Psoas muscle (tissue), 7 donors: ENCODE measurements at regions not wholly inside any gene's neighbourhood (a gene's known extent, or its start where the extent isn't known, plus 50 kb on each side); places are given as distances from the start of the nearest gene placed in this dataset.

ENCODE experiments used
- ATAC-seq, 4 donors: fragments of 200-7000 bp; cut with Tn5 transposase; one replicate each; pipeline ENCODE4 v1.9.1; 2020; ENCODE audit warnings: moderate library complexity in 3 of 4, mild to moderate bottlenecking in 2 of 4
- DNase-seq, 2 donors: peaks; one replicate each; pipeline ENCODE4 v3.0.0-alpha.2; 2020
- H3K27ac ChIP-seq: fragments of 200-600 bp; one replicate; pipeline ENCODE4 v1.8.0; 2022
- H3K27me3 ChIP-seq, 3 donors: fragments of 200-600 bp in 1 of 3; one replicate each; pipeline versions ENCODE4 v1.6.1 to v1.8.0; 2013 to 2022; ENCODE audit warnings: low read length in 2 of 3, mild to moderate bottlenecking in 2 of 3, moderate library complexity in 1 of 3; ENCODE audit not compliant: insufficient read depth in 3 of 3
- H3K36me3 ChIP-seq, 2 donors: fragments of 200-600 bp in 1 of 2; one replicate each; pipeline versions ENCODE4 v1.6.1 to v1.8.0; 2013 to 2022; ENCODE audit warnings: low read depth in 1 of 2, mild to moderate bottlenecking in 1 of 2, moderate library complexity in 1 of 2; ENCODE audit not compliant: insufficient read depth in 1 of 2
- H3K4me1 ChIP-seq: fragments of 200-600 bp; one replicate; pipeline ENCODE4 v1.8.0; 2022
- H3K4me3 ChIP-seq: fragments of 200-600 bp; one replicate; pipeline ENCODE4 v1.8.0; 2022; ENCODE audit warnings: mild to moderate bottlenecking
- H3K9me3 ChIP-seq: fragments of 200-600 bp; one replicate; pipeline ENCODE4 v1.8.0; 2022
- CTCF ChIP-seq: fragments of 200-600 bp; IDR thresholded peaks from one replicate; pipeline ENCODE4 v1.8.0; 2022; ENCODE audit warnings: antibody characterized with exemption
- WGBS, 3 donors: extraction: QIAGEN DNeasy Blood & Tissue Kit; methylation state at CpG; one replicate each; pipeline versions ENCODE4 v1.1.6 to v1.1.7; 2013; 5-methylcytosine and 5-hydroxymethylcytosine counted together
- intact Hi-C, 2 donors: fragments of 100-400 bp; cut with DNase I; formaldehyde crosslinking; loops; one replicate each; pipeline versions ENCODE4 v1.11.0 to v1.14.2; 2022
- donor health status: healthy with polysubstance abuse.
- donor health status: DM: no; HTN: no; CAD: no; lungs with moderate emphysema.
- donor health status: Bipolar disorder and iron deficiency.
- donor health status: healthy.
- donor health status: DM: yes; HTN: yes; CAD: no.
- donor health status: DM: no; HTN: no; CAD: no.
- donor health status: DM: yes; HTN: yes; CAD: no.

- no peaks in the 10 kb centered on the region for H3K27me3 ChIP-seq
- no peak overlapping the region for H3K27ac ChIP-seq
- intact Hi-C loops: loop anchor here in 1 of 2 donors (10.0 kb wide), 1 partner anchor 307 kb away; no protein-coding TSS in a partner anchor
- ATAC-seq: no peak
- no peaks in the 10 kb centered on the region for H3K4me1 ChIP-seq
- H3K9me3 ChIP-seq: no peaks in the 10 kb centered on the region
- no peak overlapping the region for H3K4me3 ChIP-seq
- DNase-seq: no peak
- peaks cover 5 to 25% of the 10 kb centered on the region in 2 donors for H3K36me3 ChIP-seq
- no peak for TF ChIP-seq CTCF
- WGBS, 3 donors: 92 to 97% (median 94%) methylated on average over 6 of the region's 6 CpGs
Observed at GRCh38 chr15:62788224-62788623, 254.3 kb upstream of the TPM1 start.

- ATAC-seq (no peak), DNase-seq (no peak)
- H3K36me3 ChIP-seq: peaks cover 2 to 19% of the 10 kb centered on the region in 2 donors
- 97 to 100% (median 97%) methylated on average over 4 of the region's 4 CpGs for WGBS, 3 donors
- no peak for TF ChIP-seq CTCF
- no peaks in the 10 kb centered on the region for H3K4me1 ChIP-seq
- no peak overlapping the region for H3K4me3 ChIP-seq
- no peaks in the 10 kb centered on the region for H3K9me3 ChIP-seq
- no peaks in the 10 kb centered on the region for H3K27me3 ChIP-seq
- H3K27ac ChIP-seq: no peak overlapping the region
- intact Hi-C loops: no loop called here
Observed at GRCh38 chr15:62790546-62790945, 252.0 kb upstream of the TPM1 start.

GRCh38 chr15:62791694-62792093 lies 250.9 kb upstream of the TPM1 start:
- no peaks in the 10 kb centered on the region for H3K9me3 ChIP-seq
- 82 to 83% (median 83%) methylated on average over 5 of the region's 5 CpGs for WGBS, 3 donors
- ATAC-seq (no peak), DNase-seq (no peak)
- peaks cover 2 to 27% of the 10 kb centered on the region in 2 donors for H3K36me3 ChIP-seq
- TF ChIP-seq CTCF: no peak
- no peaks in the 10 kb centered on the region for H3K27me3 ChIP-seq
- H3K27ac ChIP-seq: no peak overlapping the region
- intact Hi-C loops: no loop called here
- H3K4me1 ChIP-seq: no peaks in the 10 kb centered on the region
- no peak overlapping the region for H3K4me3 ChIP-seq

GRCh38 chr15:62792986-62793751 lies 249.4 kb upstream of the TPM1 start:
- Histone ChIP-seq H3K4me1 (no peaks in the 10 kb centered on the region), H3K9me3 (no peaks in the 10 kb centered on the region), H3K4me3 (no peak overlapping the region), H3K27me3 (no peaks in the 10 kb centered on the region), H3K27ac (no peak overlapping the region), H3K36me3 (peaks cover 2 to 41% of the 10 kb centered on the region in 2 donors)
- ATAC-seq (no peak), DNase-seq (no peak)
- TF ChIP-seq CTCF: no peak
- intact Hi-C loops: no loop called here
- WGBS, 3 donors: 85 to 93% (median 90%) methylated on average over 6 of the region's 6 CpGs

- 71 to 78% (median 72%) methylated on average over 5 of the region's 5 CpGs for WGBS, 3 donors
- no peak for TF ChIP-seq CTCF
- peaks cover 2 to 37% of the 10 kb centered on the region in 2 donors for H3K36me3 ChIP-seq
- H3K9me3 ChIP-seq: no peaks in the 10 kb centered on the region
- H3K4me3 ChIP-seq: no peak overlapping the region
- DNase-seq (no peak), ATAC-seq (no peak)
- intact Hi-C loops: no loop called here
- no peaks in the 10 kb centered on the region for H3K4me1 ChIP-seq
- H3K27me3 ChIP-seq: no peaks in the 10 kb centered on the region
- no peak overlapping the region for H3K27ac ChIP-seq
Observed at GRCh38 chr15:62793752-62794144, 248.8 kb upstream of the TPM1 start.
